CD4-positive, alpha-beta T cell treated with Interleukin-15 for 4 hours (primary cell): ENCODE measurements at regions not wholly inside any gene's neighbourhood (a gene's known extent, or its start where the extent isn't known, plus 50 kb on each side); places are given as distances from the start of the nearest gene placed in this dataset.
"Not testable (repeated sequence)": the region's sequence is repeated elsewhere in the genome, so short reads cannot be mapped to it uniquely, and the experiment has no call there.

ENCODE experiments used
- DNase-seq: peaks from one replicate; pipeline ENCODE4 v3.0.0-alpha.2; 2020; ENCODE audit warnings: low spot score

DNA sequence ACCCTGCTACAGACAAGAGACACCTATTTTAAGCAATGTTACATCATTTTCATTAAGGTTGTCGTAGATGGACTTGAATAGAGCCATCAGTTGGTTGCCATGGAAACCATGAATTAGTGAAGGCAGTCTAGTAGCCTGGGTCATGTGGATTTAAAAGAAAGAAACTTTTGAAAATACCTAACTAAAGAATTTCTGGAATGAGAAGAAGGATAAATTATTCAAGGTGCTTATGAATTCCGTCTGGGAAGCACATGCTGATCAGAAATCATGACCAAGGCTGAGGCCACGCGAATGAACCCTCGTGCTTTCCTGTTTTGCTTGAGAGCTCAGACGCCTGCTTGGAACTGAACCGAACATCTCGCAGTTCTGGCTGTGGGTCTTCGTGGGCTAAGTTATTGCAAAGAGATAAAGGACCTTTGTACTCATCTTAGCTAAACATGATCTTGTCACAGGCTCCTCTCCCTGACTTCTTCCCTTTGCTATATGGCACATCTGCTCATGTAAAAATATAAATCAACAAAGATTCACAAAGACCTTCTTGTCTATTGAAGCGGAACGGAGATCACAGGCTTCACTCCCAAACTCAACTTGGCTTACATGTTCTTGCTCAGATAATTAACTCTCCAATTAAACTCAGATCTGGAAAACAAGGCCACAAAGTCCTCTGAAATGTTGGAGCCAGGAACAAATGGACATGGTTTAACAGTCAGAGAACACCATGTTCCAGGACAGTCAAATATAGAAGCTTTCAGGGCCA, 140.2 kb downstream of the NUFIP1 start:
- no peak for DNase-seq

DNA sequence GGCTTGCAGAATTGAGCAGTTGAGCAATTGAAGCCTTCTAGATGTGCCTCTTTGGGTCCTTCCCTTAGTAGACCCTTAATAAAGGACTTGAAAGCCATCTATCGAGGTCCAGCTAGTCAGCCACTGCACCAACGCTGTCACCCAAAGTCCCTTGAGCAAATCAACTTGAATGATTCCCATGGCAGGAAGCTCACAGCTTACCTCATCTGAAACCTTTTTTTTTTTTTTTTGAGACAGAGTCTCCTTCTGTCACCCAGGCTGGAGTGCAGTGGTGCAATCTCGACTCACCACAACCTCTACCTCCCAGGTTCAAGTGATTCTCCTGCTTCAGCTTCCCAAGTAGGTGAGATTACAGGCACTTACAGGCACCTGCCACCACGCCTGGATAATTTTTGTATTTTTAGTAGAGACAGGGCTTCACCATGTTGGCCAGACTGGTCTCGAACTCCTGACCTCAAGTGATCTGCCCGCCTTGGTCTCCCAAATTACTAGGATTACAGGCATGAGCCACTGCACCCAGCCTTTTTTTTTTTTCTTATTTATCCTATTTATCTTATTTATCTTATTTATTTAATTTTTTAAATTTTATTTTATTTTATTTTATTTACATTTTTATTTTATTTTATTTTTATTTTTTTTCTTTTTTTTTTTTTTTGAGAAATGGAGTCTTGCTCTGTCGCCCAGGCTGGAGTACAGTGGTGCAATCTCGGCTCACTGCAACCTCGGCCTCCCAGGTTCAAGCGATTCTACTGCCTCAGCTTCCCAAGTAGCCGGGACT, 143.8 kb downstream of the NUFIP1 start:
- not testable (repeated sequence) for DNase-seq

DNA sequence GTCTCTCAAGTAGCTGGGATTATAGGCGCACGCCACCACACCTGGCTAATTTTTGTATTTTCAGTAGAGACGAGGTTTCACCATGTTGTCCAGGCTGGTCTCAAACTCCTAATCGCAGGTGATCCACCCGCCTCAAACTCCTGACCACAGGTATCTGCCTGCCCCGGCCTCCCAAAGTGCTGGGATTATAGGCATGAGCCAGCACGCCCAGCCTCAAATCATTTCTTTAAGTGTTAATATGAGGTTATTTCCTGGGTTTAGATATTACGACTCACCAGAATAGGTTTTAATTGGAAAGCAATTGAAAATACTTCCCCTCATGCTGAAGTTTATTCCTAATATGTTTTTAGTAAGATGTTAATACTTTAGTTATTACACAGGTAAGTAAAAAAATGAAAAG, 144.5 kb downstream of the NUFIP1 start:
- DNase-seq, result no peak

DNA sequence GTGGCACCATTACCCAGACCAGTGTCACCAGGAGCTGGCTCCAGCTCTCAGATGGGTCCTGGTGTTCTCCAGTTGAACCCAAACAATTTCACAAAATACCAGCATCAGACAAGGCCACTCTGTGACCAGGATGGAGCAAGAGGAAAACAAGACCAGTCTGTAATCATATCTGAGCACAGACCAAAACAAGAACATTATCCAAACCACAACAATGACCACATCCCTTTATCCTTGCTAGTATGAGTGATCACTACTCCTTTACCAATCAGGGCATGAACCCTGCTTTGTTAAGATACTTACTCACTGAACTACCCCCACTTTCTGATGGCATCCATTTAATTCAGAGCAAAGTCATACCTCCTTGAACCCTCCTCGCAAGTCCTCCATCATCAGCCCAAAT, 145.9 kb downstream of the NUFIP1 start:
- no peak for DNase-seq

DNA sequence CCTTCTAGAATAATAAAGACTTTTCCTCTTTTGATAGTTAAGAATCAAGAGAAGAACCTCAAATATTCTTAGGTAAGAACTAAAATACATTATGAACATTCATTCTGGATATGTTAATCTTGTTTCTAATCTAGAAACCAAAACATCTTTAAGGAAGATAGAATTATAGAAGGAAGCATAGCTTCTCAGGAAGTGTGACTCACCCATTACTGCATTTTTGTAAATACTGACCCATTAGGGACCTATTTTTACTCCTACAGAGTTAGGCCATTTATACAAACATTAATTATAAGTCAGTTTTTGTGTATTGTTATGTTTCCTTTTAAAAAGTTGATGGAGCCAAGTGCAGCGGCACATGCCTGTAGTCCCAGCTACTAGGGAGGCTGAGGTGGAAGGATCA, 147.1 kb downstream of the NUFIP1 start:
- no peak for DNase-seq

DNA sequence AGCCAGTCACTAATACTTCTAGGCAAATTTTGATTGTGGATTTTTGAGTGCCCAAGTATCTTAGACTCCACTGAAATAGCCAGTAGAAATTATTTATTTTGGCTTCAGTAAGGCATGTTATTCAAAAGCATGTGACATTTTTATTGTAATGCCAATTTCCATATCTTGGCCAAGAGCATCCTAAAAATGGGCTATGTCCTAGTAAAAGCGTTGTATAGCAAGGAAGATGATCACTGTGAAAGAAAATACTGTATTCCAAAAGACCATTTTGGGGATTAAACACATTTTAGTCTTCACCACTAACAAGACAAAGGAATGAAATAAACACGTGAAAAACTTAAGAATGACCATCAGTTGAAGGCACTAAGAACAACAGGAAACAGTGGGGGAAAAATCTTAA, 149.1 kb downstream of the NUFIP1 start:
- DNase-seq, result no peak

DNA sequence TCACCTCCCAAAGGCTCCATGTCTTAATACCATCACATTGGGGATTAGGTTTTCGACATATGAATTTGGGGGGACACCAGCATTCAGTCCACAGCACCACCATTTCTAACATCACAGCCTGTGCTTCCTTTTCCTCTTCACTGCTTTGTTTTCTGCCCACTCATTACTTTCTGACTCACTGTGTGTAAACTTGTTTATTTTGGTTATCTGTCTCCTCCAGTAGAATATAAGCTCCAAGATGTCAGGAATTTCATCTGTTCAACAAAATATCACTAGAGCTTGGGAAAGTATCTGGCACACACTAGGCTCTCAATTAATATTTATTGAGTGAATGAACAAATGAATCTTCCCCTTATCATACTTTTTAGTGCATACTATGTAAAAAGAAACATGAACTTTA, 152.0 kb downstream of the NUFIP1 start:
- DNase-seq, result no peak

DNA sequence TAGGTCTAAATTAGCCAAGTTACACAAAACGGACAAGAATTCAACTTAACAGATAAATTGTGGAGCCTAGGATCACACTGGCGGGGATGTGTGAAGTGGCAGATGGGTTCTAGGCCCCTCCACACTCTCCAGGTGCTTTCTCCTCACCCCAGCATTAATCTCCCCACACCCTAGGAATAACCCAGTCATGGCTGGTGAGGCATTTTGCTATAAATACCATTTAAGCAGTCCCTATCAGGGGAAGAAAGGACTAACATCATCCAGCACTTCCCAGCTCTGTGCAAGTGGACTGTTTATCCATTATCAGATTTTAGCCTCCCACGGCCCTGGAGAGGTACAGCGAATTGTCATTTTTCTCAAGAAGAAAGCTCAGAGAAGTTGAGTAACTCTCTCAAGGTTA, 154.9 kb downstream of the NUFIP1 start:
- DNase-seq, result no peak

DNA sequence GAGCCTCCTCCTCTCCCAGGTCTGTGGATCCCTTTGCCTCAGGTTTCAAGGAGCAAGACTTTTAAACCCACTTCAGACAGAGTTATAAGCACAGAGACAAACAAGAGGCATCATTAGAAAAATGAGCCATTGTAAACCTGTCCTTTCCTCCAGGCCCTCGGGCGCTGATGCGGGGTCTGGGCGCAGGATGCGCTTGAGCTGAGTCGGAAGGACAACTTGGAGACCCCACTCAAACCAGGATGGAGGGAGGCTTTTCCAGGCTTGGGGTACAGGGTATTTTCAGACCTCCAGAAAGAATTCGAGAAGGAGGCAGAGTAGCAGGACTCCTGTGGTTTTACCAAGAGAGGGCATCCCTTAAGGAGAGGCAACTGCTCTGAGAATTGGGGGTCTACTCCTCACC, 155.6 kb downstream of the NUFIP1 start:
- DNase-seq, result no peak

DNA sequence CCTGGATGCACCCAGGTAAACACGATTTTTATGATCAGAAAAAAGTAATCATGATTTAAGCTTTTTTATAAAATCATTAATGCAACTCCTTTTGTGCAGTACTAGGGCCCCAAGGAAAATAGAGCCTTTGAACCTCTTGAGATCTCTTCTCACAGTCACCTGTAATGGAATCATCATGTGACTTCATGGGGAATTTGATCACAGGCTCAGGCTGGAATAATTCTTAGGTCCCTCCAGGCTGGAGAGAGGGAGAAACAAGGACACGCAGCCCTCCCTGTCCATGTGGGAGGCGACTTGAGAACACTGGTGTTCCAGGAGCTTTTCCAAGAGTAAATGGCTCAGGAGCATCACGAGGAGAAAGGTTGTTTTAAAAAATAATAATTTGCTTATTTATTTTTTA, 156.1 kb downstream of the NUFIP1 start:
- no peak for DNase-seq

DNA sequence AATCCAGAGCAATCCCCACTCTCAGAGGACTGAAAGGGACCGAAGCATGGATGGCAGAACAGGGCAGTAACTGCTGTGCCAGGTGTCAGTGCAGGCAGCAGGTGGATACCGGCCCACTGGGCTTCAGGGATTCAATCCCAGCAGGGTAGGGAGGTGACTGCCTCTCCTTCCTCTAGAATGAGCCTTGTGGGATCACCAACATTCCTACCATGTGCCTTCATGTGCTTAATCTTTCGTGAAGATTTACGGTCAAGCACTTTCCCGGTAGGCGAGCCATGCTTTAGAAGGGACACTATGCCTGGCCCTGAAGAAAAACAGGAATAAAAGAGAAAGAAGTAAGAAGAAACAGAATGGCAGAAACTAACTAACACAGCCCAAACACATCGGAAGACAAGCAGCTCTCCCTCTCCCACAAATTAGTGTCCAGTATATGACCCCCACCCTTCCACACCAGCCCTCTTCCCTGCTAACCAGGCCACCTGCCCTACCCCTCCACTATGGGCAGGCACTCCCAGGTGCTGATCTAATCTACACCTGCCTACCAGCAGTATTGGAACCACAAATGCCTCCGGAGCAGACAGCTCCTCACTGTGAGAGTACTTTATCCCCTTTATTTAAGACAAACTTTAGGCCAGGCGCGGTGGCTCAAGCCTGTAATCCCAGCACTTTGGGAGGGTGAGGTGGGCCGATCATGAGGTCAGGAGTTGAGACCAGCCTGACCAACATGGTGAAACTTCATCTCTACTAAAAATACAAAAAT, 162.5 kb downstream of the NUFIP1 start:
- DNase-seq, result no peak

DNA sequence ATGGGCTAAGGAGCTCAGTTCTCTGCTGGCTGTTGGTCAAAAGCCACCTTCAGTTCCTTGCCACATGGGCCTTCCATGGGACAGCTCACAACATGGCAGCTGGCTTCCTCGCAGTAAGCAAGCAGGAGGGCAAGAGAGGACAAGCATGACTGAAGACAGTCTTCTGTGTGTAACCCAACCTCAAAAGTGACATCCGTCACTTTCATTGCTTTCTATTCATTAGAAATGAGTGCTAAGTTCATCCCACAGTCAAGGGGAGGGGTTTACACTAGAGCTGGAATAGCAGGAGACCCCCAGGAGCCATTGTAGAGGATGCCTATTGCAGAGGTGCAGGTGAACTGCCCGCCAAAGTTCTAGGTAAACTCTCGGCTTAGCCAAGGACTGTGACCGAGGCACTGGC, 163.3 kb downstream of the NUFIP1 start:
- DNase-seq, result no peak

DNA sequence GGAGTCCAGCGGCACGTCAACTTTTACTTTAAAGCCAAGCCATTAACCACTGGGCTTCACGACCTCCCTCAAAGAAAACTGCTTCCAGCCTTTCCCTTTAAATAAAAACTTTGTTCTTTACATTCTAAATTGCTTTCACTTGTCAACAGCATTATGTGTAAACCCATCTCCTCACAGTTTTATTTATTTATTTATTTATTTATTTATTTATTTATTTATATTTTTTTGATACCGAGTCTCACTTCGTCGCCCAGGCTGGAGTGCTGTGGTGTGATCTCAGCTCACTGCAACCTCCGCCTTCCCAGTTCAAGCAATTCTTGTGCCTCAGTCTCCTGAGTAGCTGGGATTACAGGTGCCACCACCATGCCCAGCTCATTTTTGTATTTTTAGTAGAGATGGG, 165.7 kb downstream of the NUFIP1 start:
- DNase-seq, result not testable (repeated sequence)

DNA sequence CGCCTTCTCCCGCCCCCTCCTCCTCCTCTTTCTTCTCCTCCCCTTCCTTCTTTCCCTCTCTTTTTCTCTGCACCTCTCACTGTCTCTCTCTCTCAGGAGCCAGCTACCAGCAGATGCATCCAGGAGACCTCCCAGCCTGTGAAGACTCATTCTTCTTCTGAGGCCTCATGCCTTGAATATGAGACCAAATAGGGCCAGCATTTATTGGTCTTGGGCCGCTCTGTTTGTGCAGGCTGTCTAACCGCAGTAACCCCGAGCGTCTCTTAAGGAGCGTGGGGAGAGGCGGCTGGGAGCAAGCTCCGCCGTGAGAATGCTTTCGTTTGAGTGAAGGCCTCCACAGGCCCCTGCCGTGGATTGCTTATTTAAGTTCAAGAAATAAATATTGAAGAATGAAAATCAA, 167.0 kb downstream of the NUFIP1 start:
- DNase-seq, result no peak

DNA sequence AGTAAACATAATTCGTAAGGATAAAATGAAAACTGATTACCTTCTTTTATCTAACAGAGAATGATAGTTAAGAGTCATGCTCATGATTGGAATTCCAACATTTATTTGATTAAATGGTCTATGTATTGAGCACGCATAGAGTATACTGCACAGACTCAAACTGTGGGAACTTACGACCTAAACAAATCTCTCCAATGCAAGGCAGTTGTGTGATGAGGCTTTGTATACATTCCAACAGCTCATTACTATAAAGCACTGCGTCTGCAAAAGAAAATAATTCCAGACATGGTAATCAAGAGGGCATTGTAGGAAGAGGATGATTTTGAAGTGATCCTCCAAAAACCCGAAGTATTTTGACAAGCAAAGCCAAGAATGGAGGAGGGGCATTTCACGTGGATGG, 169.5 kb downstream of the NUFIP1 start:
- no peak for DNase-seq

DNA sequence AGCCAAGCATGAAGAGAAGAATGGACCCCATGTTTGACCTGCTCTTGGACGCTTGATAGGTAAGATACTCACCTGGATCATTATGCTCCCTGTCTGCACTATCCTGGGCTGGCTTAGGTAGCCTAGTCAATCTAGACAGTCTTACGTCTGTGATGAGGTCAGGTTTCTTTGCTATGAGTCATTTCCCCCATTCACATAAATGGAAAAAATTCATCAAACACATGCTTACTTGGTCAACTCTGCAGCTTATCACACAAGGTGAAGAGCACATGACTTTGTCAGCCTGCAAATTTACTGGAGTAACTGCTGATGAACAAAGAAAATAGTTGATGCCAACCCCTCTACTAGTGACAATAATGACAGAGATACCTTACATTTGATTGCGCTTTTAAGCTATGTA, 170.0 kb downstream of the NUFIP1 start:
- no peak for DNase-seq

DNA sequence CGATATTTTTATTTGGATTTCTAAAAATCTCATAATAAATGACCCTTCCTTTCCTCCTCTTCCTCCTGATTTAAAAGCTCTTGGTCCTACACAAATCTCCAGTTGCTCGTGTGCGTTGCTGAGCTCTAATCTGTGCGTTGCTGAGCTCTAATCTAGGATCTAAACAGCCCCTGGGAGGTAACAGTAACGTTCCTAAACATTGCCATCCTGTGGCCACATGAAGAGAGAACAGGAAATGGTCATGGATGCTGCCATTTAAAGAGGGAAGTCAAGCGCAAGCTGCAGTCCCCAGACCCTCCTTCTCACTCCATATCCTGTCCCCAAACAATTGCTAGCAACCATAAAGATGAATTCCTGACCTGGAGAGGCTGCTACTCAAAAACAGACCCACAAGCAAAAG, 170.8 kb downstream of the NUFIP1 start:
- no peak for DNase-seq

DNA sequence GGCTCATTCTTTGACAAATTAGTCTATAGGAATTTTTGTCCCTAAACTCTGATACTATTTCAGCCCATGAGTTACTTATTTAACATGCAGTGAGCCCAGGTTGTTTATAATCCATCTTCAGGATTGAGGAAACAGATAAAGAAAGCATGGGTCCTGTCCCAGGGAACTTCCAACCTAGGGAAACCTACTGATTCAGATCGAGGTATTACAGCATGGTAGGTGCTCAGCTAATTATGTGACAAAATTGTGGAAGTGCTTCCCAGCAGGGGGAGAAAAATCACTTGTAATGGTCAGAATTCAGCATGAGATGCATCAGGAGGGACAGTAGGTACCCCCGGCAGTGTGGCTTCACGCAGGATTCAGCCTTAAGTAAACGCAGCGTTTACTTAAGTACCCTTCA, 171.3 kb downstream of the NUFIP1 start:
- no peak for DNase-seq

DNA sequence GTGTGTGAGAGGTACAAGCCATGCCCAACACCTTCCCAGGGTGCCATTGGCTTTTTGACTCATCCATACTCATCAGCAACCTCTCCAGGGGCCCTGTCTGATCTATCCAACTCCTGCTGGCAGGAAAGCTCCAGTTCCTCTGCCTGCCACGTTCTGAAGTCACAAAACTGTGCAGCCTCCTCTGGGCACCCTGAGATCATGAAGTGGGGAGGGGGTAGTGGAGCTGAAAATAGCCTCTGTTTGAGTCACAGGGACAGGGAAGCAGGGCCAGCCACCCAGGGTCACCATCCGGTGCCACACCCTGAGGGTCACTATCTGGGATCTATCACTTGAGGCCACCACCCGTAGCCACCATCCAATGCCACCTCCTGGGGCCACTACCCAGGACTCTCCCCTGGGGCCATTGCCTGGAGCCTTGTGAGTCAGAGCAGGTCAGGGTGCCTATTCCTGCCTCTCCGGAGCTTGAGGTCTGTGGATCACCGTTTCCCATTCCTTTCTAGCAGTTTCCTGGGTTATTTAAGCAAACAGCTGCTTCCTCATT, 172.1 kb downstream of the NUFIP1 start:
- DNase-seq, result no peak

DNA sequence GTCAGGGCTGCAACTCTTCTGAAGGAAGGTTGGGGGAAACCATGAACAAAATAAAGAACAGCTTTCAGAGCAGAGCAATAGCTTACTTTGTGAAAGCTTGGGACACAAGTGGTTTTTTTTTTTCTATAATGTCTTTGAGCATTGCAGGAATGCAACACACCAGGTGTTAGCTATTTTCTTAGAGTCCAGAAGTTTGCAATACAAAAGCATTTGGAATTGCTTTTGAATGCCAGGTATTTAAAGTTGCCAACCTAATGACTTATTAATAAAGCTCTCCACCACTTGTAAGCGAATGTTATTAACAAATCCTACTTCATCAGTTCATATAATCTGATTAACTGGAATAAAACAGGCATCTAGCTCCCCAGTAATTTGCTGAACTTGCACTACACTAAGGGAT, 172.6 kb downstream of the NUFIP1 start:
- no peak for DNase-seq

DNA sequence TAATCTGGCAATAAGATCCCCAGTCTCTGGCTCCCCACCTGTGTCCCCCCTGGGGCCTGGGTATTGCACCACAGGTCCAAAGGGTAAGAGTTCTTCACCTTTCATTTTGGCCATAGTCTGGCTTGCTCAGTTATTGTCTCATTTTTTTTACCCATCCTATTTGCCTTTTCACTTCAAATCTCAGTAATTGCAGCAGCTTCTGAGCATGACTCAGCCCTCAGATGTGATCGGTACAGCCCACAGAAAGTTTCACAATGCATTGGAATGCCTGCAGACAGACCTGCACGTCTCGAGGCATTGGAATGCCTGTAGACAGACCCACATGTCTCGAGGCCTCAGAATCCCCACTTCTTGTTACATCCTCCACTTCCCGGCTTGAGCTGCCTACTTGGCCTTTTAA, 173.6 kb downstream of the NUFIP1 start:
- DNase-seq, result no peak

DNA sequence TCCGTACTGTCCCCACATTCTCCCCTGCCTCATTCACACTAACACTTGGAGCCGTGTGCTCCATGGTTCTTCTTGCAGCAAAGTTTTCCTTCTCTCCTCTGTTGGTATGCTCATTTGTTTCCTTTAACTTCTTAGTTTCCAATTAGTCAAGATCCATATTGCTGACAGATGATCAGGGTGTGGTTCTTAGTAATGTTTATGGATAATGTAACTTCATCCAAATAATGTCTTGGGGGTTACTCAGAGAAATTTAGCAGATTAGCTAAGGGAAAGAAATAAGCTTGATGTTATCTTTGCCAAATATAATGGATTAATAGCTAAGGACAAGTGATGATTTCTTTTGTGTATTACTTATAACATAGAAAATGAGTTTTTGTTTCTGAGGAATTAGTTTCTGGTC, 174.4 kb downstream of the NUFIP1 start:
- DNase-seq, result no peak

DNA sequence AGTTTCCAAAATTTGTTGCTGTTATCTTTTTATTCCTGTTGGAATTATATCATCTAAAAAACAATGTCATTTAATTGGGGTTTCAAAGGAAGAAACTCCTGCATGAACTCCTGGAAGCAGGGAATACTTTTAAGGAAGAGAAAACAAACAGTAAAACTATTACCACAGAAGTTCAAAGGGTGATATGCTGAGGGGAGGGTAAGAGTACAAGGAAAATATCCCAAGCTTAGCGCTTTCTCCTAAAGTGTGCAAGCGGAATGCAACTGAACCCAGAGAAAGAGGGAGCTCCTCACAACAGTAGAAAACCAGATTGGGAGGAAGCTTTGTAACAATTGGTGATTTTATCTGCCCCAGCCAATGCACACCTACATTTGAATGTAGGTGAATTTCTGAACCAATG, 175.1 kb downstream of the NUFIP1 start:
- no peak for DNase-seq
